ENCODE measurements at regions not wholly inside any gene's neighbourhood (a gene's known extent, or its start where the extent isn't known, plus 50 kb on each side); places are given as distances from the start of the nearest gene placed in this dataset.
A peak's percentile ranks its signal among the peaks of the same experiment; 100 is the strongest.

GRCh38 chr13:50123862-50124535 is 108.8 kb downstream of the KCNRG start:
- H3K4me3 ChIP-seq (ENCODE audit: control insufficient read depth, low read depth, low read length), result peak overlapping the region; percentile 62
- TF ChIP-seq CTCF (IDR thresholded peaks at IDR 0.05; ENCODE audit: control insufficient read depth, insufficient read depth, low read depth, low read length, missing control alignments), result peak; percentile 7
- peak; percentile 92 for DNase-seq (ENCODE audit: low read depth)

- peak overlapping the region; percentile 62 for H3K4me3 ChIP-seq (ENCODE audit: control insufficient read depth, low read depth, low read length)
- no peak for TF ChIP-seq CTCF (IDR thresholded peaks at IDR 0.05; ENCODE audit: control insufficient read depth, insufficient read depth, low read depth, low read length, missing control alignments)
- no peak for DNase-seq (ENCODE audit: low read depth)
Observed at GRCh38 chr13:50124536-50125303, 109.5 kb downstream of the KCNRG start.

GRCh38 chr13:50125304-50125553 is 110.0 kb downstream of the KCNRG start:
- H3K4me3 ChIP-seq (ENCODE audit: control insufficient read depth, low read depth, low read length), result peak overlapping the region; percentile 62
- no peak for DNase-seq (ENCODE audit: low read depth)
- TF ChIP-seq CTCF (IDR thresholded peaks at IDR 0.05; ENCODE audit: control insufficient read depth, insufficient read depth, low read depth, low read length, missing control alignments), result no peak

DNA sequence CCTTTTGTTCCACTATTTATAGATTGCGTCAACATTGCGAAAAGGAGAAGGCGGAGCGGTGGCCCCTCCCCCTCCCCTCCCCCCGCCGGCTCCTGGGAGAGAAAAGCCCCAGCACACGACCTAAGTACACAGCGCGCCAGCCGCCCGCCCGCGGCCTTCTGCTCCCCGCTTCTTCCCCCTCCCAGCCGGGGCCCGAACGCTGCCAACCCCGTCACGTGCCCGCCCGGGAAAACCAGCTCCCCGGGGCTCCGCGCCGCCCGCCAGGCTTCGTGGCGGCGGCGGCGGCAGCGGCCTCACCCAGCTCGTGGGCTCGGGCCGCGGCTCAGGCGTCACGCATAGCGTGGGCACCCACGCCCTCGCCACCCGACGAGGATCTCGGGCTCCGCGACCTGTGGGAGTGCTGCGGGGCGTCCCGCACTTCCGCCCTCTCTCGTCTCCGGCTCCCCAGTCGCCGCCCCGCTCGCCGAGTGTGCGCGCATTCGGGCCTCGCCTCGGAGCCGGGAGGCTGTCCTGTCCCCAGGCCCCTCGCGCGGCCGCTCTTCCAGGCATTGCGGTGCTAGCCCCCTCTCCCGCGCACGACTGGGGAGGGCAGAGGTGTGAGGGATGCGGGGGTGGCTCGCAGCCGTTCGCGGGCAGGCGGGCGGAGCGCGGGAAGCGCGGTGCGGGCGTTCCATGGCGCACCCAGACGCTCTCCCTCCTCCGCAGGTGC is 110.5 kb downstream of the KCNRG start:
- DNase-seq (ENCODE audit: low read depth), result peak; percentile 68
- peak overlapping the region; percentile 62 for H3K4me3 ChIP-seq (ENCODE audit: control insufficient read depth, low read depth, low read length)
- no peak for TF ChIP-seq CTCF (IDR thresholded peaks at IDR 0.05; ENCODE audit: control insufficient read depth, insufficient read depth, low read depth, low read length, missing control alignments)

GRCh38 chr13:50126263-50126992 is 111.2 kb downstream of the KCNRG start:
- DNase-seq (ENCODE audit: low read depth), result no peak
- H3K4me3 ChIP-seq (ENCODE audit: control insufficient read depth, low read depth, low read length), result peak overlapping the region; percentile 62
- no peak for TF ChIP-seq CTCF (IDR thresholded peaks at IDR 0.05; ENCODE audit: control insufficient read depth, insufficient read depth, low read depth, low read length, missing control alignments)

DNA sequence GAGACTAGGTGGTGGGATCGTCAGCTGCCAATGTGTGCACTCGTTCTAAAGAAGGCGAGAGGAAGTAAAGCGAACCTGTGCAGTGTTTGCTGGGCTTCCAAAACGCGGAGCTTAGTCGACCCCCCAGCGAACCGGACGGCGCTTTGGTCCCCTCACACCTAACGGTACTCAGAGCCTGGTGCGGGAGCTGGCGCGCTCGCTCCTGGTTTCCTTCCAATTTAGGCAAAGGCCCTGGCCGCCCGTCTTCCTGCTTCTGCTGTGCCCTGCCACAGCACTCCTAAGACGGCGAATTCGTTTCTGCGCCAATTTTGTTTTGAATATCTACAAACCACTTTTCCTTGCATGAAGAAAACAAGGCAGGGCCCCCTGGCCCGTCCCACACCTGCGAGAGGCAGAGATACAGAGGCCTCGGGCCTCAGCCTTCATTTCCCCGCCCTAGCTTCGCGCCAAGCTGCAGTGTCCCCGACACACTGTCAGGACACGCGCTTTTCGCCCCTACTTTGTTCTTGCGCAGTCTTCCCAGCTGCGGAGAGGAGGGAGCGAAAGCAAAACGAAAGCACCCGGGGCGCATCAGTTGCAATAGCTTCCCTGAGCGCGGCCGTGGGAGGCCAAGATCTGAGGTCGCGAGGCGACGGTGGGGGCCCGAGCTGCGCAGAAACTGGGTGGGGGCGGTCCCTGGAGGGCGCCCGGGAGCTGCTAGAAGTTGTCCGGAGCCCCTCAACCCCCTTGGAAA is 111.9 kb downstream of the KCNRG start:
- peak overlapping the region; percentile 0 for H3K4me3 ChIP-seq (ENCODE audit: control insufficient read depth, low read depth, low read length)
- no peak for TF ChIP-seq CTCF (IDR thresholded peaks at IDR 0.05; ENCODE audit: control insufficient read depth, insufficient read depth, low read depth, low read length, missing control alignments)
- DNase-seq (ENCODE audit: low read depth), result no peak

Measured in AG09309 (cell line).